ENCODE measurements at regions not wholly inside any gene's neighbourhood (a gene's known extent, or its start where the extent isn't known, plus 50 kb on each side); places are given as distances from the start of the nearest gene placed in this dataset.
"Not testable (repeated sequence)": the region's sequence is repeated elsewhere in the genome, so short reads cannot be mapped to it uniquely, and the experiment has no call there.

- DNase-seq = peak; percentile 19
Measured at GRCh38 chr12:68514807-68515411, 95.8 kb upstream of the RAP1B start.

GRCh38 chr12:68515793-68516192 is 94.9 kb upstream of the RAP1B start:
- DNase-seq = no peak

GRCh38 chr12:68521321-68521839 is 89.3 kb upstream of the RAP1B start:
- no peak for DNase-seq

- no peak for DNase-seq
Measured at GRCh38 chr12:68521848-68522502, 88.7 kb upstream of the RAP1B start.

GRCh38 chr12:68529466-68529865 is 81.2 kb upstream of the RAP1B start:
- no peak for DNase-seq

- DNase-seq = no peak
Measured at GRCh38 chr12:68529869-68530268, 80.8 kb upstream of the RAP1B start.

GRCh38 chr12:68530299-68530698 is 80.4 kb upstream of the RAP1B start:
- no peak for DNase-seq

- no peak for DNase-seq
Measured at GRCh38 chr12:68530965-68531364, 79.7 kb upstream of the RAP1B start.

GRCh38 chr12:68532204-68532886 is 78.4 kb upstream of the RAP1B start:
- DNase-seq = no peak

GRCh38 chr12:68532887-68533248 is 77.8 kb upstream of the RAP1B start:
- no peak for DNase-seq

- DNase-seq = no peak
Measured at GRCh38 chr12:68534108-68534507, 76.6 kb upstream of the RAP1B start.

- DNase-seq = no peak
Measured at GRCh38 chr12:68536885-68537485, 73.7 kb upstream of the RAP1B start.

- no peak for DNase-seq
Measured at GRCh38 chr12:68537571-68537970, 73.1 kb upstream of the RAP1B start.

- peak; percentile 84 for DNase-seq
Measured at GRCh38 chr12:68538726-68539614, 71.7 kb upstream of the RAP1B start.

- DNase-seq = no peak
Measured at GRCh38 chr12:68539615-68539952, 71.1 kb upstream of the RAP1B start.

- not testable (repeated sequence) for DNase-seq
Measured at GRCh38 chr12:68540768-68541167, 69.9 kb upstream of the RAP1B start.

GRCh38 chr12:68547318-68547717 is 63.4 kb upstream of the RAP1B start:
- DNase-seq = not testable (repeated sequence)

- DNase-seq = not testable (repeated sequence)
Measured at GRCh38 chr12:68552605-68553195, 58.0 kb upstream of the RAP1B start.

- DNase-seq = no peak
Measured at GRCh38 chr12:68557011-68557730, 53.5 kb upstream of the RAP1B start.

GRCh38 chr12:68559246-68559645 is 51.5 kb upstream of the RAP1B start:
- no peak for DNase-seq

GRCh38 chr12:68559984-68560850 is 50.5 kb upstream of the RAP1B start:
- peak; percentile 26 for DNase-seq
